ENCODE measurements at regions not wholly inside any gene's neighbourhood (a gene's known extent, or its start where the extent isn't known, plus 50 kb on each side); places are given as distances from the start of the nearest gene placed in this dataset.

DNA sequence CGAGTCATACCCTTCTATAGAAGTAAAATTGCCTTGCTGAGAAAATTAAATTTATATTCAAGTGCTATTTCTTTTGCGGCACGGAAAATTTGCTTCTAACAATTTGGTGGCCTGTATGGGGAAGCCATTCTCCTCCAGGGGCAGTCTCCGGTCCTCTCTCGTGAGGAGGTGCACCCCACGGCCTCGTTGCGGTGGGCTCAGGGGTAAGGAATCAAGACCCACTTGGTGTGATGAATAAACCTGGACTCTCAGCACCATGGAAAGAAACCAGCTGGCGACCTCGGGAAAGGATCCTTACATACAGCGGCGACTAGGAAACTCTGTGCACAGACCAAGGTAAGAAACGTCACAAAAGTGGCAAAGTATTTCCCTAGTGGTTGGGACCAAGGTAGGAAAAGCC is 252.9 kb downstream of the DPY19L2 start (continued):
- TF ChIP-seq, protein P1, sequence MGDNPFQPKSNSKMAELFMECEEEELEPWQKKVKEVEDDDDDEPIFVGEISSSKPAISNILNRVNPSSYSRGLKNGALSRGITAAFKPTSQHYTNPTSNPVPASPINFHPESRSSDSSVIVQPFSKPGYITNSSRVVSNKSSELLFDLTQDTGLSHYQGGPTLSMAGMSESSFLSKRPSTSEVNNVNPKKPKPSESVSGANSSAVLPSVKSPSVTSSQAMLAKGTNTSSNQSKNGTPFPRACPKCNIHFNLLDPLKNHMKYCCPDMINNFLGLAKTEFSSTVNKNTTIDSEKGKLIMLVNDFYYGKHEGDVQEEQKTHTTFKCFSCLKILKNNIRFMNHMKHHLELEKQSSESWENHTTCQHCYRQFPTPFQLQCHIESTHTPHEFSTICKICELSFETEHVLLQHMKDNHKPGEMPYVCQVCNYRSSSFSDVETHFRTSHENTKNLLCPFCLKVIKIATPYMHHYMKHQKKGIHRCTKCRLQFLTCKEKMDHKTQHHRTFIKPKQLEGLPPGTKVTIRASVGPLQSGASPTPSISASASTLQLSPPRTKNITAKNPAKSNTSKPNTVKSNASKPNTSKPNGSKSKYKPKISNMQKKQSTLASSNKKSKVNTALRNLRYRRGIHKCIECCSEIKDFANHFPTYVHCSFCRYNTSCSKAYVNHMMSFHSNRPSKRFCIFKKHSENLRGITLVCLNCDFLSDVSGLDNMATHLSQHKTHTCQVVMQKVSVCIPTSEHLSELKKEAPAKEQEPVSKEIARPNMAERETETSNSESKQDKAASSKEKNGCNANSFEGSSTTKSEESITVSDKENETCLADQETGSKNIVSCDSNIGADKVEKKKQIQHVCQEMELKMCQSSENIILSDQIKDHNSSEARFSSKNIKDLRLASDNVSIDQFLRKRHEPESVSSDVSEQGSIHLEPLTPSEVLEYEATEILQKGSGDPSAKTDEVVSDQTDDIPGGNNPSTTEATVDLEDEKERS (CRISPR knock-in tag; IDR thresholded peaks at IDR 0.05): no peak
- TF ChIP-seq ZMAT3 (CRISPR knock-in tag; conservative IDR thresholded peaks at IDR 0.05): no peak

DNA sequence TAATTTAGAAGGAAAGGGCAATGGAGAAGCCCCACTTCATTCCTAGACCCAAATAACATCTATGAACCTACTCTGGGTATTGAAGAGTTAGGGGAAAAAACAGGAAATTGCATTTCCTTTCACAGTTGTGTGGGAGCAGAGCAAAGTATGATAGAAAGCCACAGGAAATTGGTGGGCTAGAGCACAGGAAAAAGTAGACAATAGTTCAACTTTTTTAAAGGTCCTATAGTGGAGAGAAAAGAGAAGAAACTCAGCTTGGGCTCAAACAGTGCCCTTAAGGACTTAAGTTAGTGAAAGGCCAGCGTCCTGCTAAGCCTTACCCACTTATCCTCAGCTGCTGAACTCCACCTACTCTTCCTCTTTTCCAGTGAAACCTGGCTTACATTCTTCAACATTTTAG is 258.1 kb downstream of the DPY19L2 start:
- in situ Hi-C loops (cut with HindIII; ENCODE audit: extremely low pct_ligation_motif_present, low pct_unique_long_range_greater_than_20kb) (no loop called here), intact Hi-C loops (cut with micrococcal nuclease; ENCODE audit: unreplicated experiment) (no loop called here)
- no peak overlapping the region for H3K4me2 ChIP-seq (ENCODE audit: low read depth, low read length)
- POLR2A ChIA-PET: no interaction called here
- no peak overlapping the region for H3K27ac ChIP-seq (ENCODE audit: extremely low read length, insufficient read depth, low read length)
- no peaks in the 10 kb centered on the region for H3K36me3 ChIP-seq (replicated peaks in 1 of 2; ENCODE audit: control insufficient read depth in 1 of 2, insufficient read depth in 2 of 2, low read length in 2 of 2)
- no peak overlapping the region for H3K9ac ChIP-seq (ENCODE audit: insufficient read depth, low read depth, low read length)
- no peaks in the 10 kb centered on the region for H4K20me1 ChIP-seq (ENCODE audit: insufficient read depth, low read length)
- no peak overlapping the region for H3K4me3 ChIP-seq (replicated peaks in 1 of 3; ENCODE audit: insufficient read depth in 1 of 3, low read depth in 2 of 3, low read length in 3 of 3)
- no peaks in the 10 kb centered on the region; a peak in 1 of 5 replicates for H3K27me3 ChIP-seq (ENCODE audit: control insufficient read depth in 1 of 2, insufficient read depth in 2 of 2, low read length in 2 of 2)
- CTCF ChIA-PET (ENCODE audit: low intra/inter-chr PET ratio, low total read pairs): no interaction called here
- H3K4me1 ChIP-seq (ENCODE audit: insufficient read depth, low read length): no peaks in the 10 kb centered on the region
- ATAC-seq (no peak), FAIRE-seq (no peak), DNase-seq (ENCODE audit: low spot score) (no peak)
- no peaks in the 10 kb centered on the region; the same call in 1 of the 2 replicates for H3K9me3 ChIP-seq (ENCODE audit: low read length)
- H2AFZ ChIP-seq (ENCODE audit: low read length): no peak overlapping the region
- 0% methylated on average over 1 of the region's 1 CpG for WGBS (ENCODE audit: low lambda C conversion rate)
- no TSS peak for BruUV-seq (replicated peaks)
- H3K79me2 ChIP-seq (ENCODE audit: insufficient read depth, low read length): no peaks in the 10 kb centered on the region
- TF ChIP-seq ZNF446 (CRISPR knock-in tag; IDR thresholded peaks at IDR 0.05) (no peak), ZNF615 (CRISPR knock-in tag; IDR thresholded peaks at IDR 0.05; ENCODE audit: borderline replicate concordance) (no peak), HES4 (CRISPR knock-in tag; IDR thresholded peaks at IDR 0.05; ENCODE audit: borderline replicate concordance) (no peak), SNAI1 (CRISPR knock-in tag; IDR thresholded peaks at IDR 0.05; ENCODE audit: borderline replicate concordance) (no peak), TAF1 (CRISPR knock-in tag; IDR thresholded peaks at IDR 0.05) (no peak), CC2D1A (CRISPR knock-in tag; IDR thresholded peaks at IDR 0.05) (no peak), KAT7 (CRISPR knock-in tag; IDR thresholded peaks at IDR 0.05; ENCODE audit: borderline replicate concordance) (no peak), SRSF1 (optimal IDR thresholded peaks at IDR 0.05; ENCODE audit: low read depth, low read length) (no peak), REXO4 (CRISPR knock-in tag; IDR thresholded peaks at IDR 0.05; ENCODE audit: borderline replicate concordance) (no peak), ZFY (CRISPR knock-in tag; IDR thresholded peaks at IDR 0.05) (no peak), MXD4 (CRISPR knock-in tag; IDR thresholded peaks at IDR 0.05) (no peak)
- TF ChIP-seq, protein P2, sequence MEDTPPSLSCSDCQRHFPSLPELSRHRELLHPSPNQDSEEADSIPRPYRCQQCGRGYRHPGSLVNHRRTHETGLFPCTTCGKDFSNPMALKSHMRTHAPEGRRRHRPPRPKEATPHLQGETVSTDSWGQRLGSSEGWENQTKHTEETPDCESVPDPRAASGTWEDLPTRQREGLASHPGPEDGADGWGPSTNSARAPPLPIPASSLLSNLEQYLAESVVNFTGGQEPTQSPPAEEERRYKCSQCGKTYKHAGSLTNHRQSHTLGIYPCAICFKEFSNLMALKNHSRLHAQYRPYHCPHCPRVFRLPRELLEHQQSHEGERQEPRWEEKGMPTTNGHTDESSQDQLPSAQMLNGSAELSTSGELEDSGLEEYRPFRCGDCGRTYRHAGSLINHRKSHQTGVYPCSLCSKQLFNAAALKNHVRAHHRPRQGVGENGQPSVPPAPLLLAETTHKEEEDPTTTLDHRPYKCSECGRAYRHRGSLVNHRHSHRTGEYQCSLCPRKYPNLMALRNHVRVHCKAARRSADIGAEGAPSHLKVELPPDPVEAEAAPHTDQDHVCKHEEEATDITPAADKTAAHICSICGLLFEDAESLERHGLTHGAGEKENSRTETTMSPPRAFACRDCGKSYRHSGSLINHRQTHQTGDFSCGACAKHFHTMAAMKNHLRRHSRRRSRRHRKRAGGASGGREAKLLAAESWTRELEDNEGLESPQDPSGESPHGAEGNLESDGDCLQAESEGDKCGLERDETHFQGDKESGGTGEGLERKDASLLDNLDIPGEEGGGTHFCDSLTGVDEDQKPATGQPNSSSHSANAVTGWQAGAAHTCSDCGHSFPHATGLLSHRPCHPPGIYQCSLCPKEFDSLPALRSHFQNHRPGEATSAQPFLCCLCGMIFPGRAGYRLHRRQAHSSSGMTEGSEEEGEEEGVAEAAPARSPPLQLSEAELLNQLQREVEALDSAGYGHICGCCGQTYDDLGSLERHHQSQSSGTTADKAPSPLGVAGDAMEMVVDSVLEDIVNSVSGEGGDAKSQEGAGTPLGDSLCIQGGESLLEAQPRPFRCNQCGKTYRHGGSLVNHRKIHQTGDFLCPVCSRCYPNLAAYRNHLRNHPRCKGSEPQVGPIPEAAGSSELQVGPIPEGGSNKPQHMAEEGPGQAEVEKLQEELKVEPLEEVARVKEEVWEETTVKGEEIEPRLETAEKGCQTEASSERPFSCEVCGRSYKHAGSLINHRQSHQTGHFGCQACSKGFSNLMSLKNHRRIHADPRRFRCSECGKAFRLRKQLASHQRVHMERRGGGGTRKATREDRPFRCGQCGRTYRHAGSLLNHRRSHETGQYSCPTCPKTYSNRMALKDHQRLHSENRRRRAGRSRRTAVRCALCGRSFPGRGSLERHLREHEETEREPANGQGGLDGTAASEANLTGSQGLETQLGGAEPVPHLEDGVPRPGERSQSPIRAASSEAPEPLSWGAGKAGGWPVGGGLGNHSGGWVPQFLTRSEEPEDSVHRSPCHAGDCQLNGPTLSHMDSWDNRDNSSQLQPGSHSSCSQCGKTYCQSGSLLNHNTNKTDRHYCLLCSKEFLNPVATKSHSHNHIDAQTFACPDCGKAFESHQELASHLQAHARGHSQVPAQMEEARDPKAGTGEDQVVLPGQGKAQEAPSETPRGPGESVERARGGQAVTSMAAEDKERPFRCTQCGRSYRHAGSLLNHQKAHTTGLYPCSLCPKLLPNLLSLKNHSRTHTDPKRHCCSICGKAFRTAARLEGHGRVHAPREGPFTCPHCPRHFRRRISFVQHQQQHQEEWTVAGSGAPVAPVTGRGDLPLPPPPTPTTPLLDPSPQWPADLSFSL (CRISPR knock-in tag; IDR thresholded peaks at IDR 0.05): no peak
- TF ChIP-seq, protein P3, sequence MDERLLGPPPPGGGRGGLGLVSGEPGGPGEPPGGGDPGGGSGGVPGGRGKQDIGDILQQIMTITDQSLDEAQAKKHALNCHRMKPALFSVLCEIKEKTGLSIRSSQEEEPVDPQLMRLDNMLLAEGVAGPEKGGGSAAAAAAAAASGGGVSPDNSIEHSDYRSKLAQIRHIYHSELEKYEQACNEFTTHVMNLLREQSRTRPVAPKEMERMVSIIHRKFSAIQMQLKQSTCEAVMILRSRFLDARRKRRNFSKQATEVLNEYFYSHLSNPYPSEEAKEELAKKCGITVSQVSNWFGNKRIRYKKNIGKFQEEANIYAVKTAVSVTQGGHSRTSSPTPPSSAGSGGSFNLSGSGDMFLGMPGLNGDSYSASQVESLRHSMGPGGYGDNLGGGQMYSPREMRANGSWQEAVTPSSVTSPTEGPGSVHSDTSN (CRISPR knock-in tag; IDR thresholded peaks at IDR 0.05): no peak

Measured in HepG2 (cell line).